HuH-7.5 (cell line): ENCODE measurements at regions not wholly inside any gene's neighbourhood (a gene's known extent, or its start where the extent isn't known, plus 50 kb on each side); places are given as distances from the start of the nearest gene placed in this dataset.
"Not testable (repeated sequence)": the region's sequence is repeated elsewhere in the genome, so short reads cannot be mapped to it uniquely, and the experiment has no call there.

ENCODE experiments used
- DNase-seq: peaks from one replicate; pipeline ENCODE4 v3.0.0; 2011; ENCODE audit warnings: low spot score

DNA sequence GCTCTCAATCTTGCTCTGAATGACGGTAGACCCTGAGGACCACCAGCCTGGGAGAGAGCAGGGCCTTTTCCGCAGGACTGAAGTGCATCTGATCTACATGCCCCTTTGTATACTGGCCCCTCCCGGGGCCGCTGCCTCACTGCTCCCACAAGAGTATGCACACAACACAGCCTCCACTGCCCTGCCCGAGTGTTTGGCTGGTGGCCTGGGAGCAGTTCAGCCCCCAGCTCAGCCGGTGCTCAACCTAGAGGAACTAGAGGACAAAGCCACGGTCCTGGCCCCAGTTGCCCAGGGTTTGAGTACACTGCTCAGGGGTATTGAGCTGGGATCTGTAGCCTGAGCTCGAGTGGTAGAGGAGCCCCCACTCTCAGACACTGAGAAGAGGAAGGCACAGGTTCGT lies 118.9 kb upstream of the CAB39 start:
- DNase-seq: no peak

DNA sequence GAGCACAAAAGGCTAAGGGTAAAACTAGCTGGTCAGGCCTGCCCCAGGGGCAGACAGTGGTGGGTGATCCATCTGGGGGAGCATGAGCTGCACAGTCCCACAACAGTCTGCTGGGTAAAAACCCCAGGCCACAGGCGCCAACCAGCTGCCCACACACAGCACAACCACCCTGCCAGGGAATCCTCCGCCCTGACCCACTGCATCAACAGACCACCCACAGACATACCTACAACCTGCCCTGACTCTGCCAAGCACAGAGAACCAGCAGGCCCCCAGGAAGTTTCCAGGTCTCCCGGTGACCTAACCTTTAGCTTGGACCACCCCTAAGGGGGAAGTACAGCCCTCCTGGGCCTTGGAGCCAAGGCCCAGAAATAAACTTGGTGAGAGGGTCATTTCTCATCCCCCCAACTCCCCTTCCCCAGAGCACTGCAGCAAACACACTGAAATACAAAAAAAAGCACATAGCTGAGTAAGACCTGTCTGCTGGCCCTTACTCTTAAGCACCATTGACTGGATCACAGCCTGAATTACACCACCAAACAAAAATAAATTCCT lies 118.3 kb upstream of the CAB39 start:
- no peak for DNase-seq

DNA sequence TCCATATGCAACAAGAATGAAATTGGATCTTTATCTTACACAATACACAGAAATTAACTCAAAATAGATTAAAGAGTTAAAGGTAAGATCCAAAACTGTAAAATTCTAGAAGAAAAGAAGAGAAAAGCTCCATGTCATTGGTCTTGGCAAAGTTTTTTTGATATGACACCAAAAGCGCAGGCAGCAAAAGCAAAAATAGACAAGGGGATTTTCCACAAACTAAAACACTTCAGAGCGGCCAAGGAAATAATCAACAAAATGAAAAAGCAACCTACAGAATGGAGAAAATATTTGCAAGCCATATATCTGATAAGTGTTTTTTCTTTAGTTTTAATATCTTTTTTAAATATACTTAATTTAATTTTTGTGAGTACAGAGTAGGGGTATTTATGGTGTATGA lies 112.8 kb upstream of the CAB39 start:
- no peak for DNase-seq

DNA sequence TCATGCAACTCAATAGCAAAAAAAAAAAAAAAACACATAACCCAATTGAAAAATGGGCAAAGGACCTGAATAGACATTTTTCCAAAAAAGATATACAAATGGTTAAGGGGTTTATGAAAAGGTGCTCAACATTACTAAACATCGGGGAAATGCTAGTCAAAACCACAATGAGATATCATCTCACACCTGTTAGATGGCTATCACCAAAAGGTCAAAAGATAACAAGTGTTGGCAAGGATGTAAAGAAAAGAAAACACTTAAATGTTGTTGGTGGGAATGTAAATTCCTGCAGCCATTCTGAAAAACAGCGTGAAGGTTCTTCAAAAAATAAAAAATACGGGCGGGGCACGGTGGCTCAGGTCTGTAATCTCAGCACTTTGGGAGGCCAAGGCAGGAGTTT lies 112.4 kb upstream of the CAB39 start:
- no peak for DNase-seq

DNA sequence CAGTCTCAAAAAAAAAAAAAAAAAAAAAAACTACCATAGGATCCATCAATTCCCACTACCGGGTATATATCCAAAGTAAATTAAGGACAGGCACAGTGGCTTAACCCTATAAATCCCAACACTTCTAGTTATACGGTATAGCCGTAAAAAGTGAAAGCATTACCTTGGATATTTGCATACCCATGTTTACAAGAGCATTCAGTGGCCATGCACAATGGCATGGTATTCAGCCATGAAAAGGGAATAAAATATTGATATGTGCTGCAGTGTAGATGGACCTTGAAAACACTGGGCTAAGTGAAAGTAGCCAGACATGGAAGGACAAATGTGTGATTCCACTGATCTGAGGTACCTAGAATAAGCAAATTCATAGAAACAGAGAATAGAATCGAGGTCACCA lies 111.8 kb upstream of the CAB39 start:
- DNase-seq: no peak

DNA sequence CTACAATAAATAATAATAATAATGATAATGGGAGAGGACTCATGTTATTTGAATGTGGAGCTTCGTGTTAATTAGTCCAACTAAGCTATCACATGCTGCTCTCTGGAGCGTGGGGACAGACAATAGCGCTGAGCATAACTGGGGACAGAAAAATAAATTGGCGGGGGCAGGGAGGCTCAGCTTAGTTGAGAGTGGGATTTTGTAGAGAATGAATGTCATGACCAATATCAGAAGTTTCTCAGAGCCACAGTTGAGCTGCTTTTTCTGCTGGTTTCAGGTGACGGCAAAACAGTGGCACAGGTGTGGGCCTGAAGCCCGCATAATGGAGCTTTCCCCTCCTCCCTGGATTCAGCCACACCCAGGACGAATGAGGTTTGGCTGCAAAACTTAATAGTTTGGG lies 111.1 kb upstream of the CAB39 start:
- DNase-seq: no peak

DNA sequence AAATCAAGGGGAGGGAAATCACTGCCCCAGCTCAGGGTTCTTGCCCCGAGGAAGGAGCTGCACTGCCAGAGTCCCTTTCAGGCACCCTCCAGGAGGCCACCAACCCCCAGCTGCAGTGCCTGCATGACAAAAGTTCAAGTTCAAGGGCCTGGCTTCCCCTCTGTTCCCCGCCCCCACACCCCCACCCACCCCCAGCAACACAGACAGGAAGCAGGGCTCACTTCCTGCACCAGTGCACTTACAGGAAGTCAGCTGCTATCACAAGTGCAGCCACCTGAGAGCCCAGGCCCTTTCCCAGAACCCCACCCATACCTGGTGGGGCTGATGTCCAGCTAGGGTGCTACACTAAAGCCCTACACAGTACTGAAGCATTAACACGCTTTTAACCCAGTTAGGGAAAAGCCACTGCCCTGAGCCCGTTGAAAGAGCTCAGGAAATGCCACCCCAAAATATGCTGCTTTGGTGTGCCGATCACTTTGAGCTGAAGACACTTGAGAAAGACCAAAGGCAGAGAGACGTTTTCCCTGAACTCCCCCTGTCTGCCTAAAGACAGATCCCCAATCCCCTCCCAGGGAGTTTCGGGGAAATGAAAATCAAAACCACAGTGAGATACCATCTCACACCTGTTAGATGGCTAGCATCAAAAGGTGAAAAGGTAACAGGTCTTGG lies 109.9 kb upstream of the CAB39 start:
- no peak for DNase-seq

DNA sequence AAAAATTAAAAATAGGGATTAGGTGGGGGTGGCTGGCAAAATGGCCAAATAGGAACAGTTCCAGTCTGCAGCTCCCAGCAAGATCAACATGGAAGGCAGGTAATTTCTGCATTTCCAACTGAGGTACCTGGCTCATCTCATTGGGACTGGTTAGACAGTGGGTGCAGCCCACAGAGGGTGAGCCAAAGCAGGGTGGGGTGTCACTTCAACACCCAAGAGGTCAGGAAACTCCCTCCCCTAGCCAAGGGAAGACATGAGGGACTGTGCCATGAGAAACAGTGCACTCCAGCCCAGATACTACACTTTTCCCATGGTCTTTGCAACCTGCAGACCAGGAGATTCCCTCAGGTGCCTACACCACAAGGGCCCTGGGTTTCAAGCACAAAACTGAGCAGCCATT lies 109.3 kb upstream of the CAB39 start:
- not testable (repeated sequence) for DNase-seq

DNA sequence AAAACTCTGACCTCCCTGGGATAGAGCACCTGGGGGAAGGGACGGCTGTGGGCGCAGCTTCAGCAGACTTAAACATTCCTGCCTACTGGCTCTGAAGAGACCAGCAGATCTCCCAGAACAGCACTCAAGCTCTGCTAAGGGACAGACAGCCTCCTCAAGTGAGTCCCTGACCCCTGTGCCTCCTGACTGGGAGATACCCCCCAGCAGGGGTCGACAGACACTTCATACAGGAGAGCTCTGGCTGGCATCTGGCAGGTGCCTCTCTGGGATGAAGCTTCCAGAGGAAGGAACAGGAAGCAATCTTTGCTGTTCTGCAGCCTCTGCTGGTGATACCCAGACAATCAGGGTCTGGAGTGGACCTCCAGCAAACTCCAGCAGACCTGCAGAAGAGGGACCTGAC lies 108.5 kb upstream of the CAB39 start:
- not testable (repeated sequence) for DNase-seq

DNA sequence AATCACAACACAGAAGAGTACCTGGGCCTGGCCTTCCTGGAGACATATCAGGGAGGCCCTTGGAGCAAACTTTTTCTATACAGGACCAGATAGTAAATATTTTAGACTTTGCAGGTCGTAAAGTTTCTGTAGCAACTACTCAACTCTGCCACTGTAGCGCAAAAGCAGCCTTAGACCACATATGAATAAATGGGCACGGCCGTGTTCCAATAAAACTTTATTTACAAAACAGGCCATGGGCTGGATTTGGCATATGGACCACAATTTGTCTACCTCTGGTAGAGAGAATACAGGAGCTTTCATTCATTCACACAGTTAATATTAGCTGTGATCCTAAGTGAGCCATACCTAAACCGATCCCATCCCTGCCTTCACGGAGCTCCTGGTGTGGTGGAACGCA lies 98.6 kb upstream of the CAB39 start:
- DNase-seq: no peak

DNA sequence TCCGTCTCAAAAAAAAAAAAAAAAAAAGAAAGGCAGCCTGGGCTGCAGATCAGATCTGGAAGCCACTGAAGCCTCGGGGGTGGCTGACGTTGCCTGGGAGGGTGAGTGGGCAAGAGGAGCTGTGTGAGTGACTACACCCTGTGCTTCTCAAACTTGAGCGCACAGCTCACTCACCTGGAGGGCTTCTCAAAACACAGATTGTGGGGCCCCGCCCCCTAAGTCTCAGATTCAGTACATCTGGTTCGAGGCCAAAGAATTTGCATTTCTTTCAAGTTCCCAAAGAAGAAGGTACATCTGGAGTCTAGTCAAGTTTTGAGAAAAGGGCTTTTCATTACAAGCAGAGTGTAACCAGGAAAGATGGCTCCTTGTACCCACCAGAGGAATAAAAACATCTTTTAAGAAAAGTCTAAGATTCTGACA lies 97.7 kb upstream of the CAB39 start:
- DNase-seq: no peak

DNA sequence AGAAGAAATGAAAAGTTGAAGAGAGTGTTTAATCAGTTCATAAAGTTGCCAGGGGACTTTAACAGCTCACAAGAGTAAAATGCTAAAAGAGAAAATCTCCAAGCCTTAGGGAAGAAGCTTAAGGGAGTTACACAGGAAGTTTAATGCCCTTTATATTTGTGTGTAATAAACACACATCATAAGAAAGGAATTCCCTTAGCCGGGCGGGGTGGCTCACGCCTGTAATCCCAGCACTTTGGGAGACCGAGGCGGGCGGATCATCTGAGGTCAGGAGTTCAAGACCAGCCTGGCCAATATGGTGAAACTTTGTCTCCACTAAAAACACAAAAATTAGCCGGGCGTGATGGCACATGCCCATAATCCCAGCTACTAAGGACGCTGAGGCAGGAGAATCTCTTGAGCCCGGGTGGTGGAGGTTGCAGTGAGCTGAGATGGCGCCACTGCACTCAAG lies 95.4 kb upstream of the CAB39 start:
- not testable (repeated sequence) for DNase-seq

DNA sequence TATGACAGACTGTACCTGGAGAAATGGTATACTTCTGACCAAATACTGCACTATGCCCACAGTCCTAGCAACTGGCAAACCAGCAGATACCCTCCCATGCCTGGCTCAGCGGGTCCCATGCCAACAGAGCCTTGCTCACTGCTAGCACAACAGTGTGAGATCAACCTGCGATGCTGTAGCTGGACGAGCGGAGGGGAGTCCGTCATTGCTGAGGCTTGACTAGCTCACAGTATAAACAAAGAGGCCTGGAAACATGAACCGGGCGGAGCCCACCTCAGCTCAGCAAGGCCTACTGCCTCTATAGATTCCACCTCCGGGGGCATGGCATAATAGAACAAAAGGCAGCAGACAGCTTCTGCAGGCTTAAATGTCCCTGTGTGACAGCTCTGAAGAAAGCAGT lies 93.2 kb upstream of the CAB39 start:
- DNase-seq: no peak

DNA sequence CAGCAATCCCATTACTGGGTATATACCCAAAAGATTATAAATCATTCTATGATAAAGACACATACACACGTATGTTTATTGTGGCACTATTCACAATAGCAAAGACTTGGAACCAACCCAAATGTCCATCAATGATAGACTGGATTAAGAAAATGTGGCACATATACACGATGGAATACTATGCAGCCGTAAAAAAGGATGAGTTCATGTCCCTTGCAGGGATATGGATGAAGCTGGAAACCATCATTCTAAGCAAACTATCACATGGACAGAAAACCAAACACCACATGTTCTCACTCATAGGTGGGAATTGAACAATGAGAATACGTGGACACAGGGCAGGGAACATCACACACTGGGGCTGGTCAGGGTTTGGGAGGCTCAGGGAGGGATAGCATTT lies 87.4 kb upstream of the CAB39 start:
- not testable (repeated sequence) for DNase-seq

DNA sequence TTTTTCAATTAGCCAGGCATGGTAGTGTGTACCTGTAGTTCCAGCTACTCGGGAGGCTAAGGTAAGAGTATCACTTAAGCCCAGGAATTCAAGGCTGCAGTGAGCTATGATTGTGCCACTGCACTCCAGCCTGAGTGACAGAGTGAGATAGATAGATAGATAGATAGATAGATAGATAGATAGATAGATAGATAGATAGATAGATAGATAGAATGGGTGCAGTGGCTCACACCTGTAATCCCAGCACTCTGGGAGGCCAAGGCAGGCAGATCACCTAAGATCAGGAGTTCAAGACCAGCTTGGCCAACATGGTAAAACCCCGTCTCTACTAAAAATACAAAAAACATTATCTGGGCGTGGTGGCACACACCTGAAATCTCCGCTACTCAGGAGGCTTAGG lies 85.6 kb upstream of the CAB39 start:
- not testable (repeated sequence) for DNase-seq

DNA sequence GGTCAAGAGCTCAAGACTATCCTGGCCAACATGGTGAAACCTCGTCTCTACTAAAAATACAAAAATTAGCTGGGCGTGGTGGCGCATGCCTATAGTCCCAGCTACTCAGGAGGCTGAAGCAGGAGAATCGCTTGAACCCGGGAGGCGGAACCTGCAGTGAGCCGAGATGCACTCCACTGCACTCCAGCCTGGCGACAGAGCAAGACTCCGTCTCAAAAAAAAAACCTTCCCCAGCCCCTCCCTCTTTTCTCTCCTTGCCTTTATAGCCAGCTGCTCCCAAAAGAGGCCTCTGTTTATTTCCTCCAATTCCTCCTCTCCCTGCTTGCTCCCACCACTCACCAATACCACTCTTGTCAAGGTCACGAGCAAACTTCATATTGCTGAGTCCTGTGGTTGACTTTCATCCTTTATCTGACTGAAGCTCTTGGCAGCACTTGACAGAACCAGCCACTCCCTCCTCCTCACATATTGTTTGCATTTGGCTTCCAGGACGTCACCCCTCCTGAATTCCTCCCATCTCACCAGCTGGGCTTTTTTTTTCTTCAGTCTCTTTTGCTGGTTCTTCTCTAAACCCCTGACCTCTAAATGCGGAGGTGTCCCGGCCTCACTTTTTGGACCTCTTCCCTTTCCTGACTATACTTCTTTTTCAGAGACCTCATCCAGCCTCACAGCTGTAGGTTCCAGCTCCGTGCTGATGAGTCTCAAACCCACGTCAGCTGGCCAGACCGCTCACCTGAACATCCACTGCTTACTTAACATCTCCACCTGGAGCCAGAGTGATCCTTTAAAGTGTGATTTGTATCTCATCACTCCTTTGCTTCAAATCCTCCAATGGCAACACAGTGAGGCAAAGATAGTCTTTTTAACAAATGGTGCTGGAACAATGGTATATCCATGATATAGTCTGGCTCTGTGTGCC lies 84.6 kb upstream of the CAB39 start:
- no peak for DNase-seq

DNA sequence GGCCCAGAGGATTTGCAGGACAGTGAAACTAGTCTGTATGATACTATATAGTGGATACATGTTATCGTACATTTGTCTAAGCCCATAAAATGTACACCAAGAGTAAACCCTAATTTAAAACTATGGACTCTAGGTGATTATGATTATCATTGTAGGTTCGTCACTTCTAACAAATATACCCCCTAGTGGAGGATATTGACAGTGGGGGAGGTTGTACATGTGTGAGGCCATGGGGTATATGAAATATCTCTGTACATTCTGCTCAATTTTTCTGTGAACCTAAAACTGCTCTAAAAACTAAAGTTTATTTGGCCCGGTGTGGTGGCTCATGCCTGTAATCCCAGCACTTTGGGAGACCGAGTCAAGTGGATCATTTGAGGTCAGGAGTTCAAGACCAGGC lies 81.2 kb upstream of the CAB39 start:
- DNase-seq: no peak

DNA sequence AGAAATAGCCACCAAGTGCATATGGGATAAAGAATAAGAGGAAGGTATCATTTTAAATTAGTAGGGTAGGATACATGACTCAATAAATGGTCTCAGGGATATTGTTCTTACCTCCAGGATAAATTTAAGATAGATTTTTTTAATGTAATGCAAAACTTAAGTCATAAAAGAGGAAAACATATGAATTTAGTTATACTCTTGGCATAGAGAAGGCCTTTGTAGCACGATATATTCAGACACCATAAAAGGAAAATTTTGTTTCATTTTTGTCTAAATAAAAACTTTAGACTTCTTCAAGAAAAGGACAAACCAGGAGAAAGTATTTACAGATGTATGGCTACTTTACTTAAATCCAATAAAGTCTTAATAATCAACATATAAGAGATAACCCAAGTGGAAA lies 78.5 kb upstream of the CAB39 start:
- DNase-seq: no peak

DNA sequence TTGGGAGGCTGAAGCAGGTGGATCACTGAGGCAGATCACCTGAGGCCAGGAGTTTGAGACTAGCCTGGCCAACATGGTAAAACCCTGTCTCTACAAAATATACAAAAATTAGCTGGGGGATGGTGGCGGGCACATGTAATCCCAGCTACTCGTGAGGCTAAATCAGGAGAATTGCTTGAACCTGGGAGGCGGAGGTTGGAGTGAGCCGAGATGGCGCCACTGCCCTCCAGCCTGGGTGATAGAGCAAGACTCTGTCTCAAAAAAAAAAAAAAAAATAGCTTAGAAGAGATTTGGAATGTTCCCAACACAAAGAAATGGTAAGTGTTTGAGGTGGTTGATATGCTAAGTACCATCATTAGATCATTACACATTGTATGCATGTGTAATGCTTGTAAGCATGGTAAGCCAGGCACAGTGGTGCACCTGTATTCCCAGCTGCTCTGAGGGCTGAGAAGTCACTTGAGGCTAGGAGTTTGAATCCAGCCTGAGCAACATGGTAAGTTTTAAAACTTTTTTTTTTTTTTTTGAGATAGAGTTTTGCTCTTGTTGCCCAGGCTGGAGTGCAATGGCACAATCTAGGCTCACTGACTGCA lies 77.8 kb upstream of the CAB39 start:
- DNase-seq: not testable (repeated sequence)

DNA sequence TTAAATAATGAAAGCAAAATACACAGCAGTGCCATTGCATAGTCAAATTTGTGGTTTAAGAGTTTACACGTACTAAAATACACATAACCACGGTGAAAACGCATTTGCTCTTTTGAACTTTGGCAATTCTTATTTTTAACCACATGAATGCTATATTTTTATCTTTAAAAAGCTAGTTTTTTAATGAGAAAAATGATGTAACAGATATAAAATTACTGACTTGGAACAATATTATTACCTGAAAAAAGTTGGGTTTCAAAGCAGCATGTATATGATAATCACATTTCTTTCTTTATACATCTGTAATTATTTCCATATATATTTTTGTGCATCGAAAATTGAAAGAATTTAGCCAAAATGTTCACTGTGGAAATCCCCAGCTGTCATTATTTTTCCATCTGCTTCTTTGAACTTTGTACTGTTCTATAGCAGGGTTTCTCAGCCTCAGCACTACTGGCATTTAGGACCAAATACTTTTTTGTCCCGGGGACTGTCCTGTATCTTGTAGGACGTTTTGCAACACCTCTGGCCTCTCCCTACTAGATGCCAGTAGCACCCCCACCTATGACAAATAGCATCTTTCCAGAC lies 75.9 kb upstream of the CAB39 start:
- no peak for DNase-seq

DNA sequence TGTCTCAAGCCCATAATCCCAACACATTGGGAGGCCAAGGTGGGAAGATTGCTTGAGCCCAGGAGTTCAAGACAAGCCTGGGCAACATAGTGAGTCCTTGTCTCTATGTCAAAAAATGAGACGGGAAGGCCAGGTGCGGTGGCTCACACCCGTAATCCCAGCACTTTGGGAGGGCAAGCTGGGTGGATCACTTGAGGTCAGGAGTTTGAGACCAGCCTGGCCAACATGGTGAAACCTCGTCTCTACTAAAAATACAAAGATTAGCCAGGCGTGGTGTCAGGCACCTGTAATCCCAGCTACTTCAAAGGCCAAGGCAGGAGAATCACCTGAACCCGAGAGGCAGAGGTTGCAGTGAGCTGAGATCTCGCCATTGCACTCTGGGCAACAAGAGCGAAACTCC lies 75.2 kb upstream of the CAB39 start:
- DNase-seq: not testable (repeated sequence)

DNA sequence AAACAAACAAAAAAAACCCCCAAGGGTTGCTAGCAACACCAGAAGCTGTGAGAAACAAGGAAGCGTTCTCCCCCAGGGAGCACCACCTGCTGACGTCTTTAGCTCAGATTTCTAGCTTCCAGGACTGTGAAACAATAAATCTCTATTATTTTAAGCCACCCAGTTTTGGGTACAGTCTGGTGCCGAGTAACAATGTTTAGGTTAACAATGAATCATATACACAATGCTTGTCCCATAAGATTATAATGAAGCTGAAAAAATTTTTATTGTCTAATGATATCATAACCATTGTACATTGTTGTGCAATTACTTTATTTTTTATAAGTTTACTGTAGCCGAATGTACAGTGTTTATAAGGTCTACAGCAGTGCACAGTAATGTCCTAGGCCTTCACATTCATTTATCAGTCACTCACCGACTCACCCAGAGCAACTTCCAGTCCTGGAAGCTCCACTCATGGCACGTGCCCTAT lies 72.1 kb upstream of the CAB39 start:
- DNase-seq: no peak
